Activated T-helper 1 cell treated with anti-CD3 and anti-CD28 coated beads, Interleukin-2, amount 50 U/mL, for 16 hours (primary cell): ENCODE measurements at regions not wholly inside any gene's neighbourhood (a gene's known extent, or its start where the extent isn't known, plus 50 kb on each side); places are given as distances from the start of the nearest gene placed in this dataset.
"Not testable (repeated sequence)": the region's sequence is repeated elsewhere in the genome, so short reads cannot be mapped to it uniquely, and the experiment has no call there.

Experiments
- DNase-seq, 2 donors: peaks; one replicate each; pipeline ENCODE4 v3.0.0-alpha.2; 2020; ENCODE audit warnings: low read depth in 1 of 2, low spot score in 1 of 2

- DNase-seq = no peak
These were observed 1054.0 kb downstream of the TYW1 start for GRCh38 chr7:68050627-68051026.

GRCh38 chr7:68058014-68058413 lies 1061.4 kb downstream of the TYW1 start:
- no peak for DNase-seq

GRCh38 chr7:68063171-68063570 lies 1066.5 kb downstream of the TYW1 start:
- no peak for DNase-seq

GRCh38 chr7:68065581-68065980 lies 1068.9 kb downstream of the TYW1 start:
- no peak for DNase-seq

- no peak for DNase-seq
These were observed 1071.2 kb downstream of the TYW1 start for GRCh38 chr7:68067845-68068244.

GRCh38 chr7:68070992-68071391 lies 1074.4 kb downstream of the TYW1 start:
- DNase-seq = no peak

- no peak for DNase-seq
These were observed 1077.1 kb downstream of the TYW1 start for GRCh38 chr7:68073701-68074100.

- no peak for DNase-seq
These were observed 1077.6 kb downstream of the TYW1 start for GRCh38 chr7:68074242-68074641.

GRCh38 chr7:68078157-68078710 lies 1081.6 kb downstream of the TYW1 start:
- DNase-seq = no peak

GRCh38 chr7:68082066-68082960 lies 1085.7 kb downstream of the TYW1 start:
- DNase-seq = not testable (repeated sequence)

GRCh38 chr7:68082961-68083657 lies 1086.5 kb downstream of the TYW1 start:
- not testable (repeated sequence) for DNase-seq

- DNase-seq = no peak
These were observed 1090.8 kb downstream of the TYW1 start for GRCh38 chr7:68087401-68087800.

GRCh38 chr7:68088879-68089278 lies 1092.2 kb downstream of the TYW1 start:
- DNase-seq = no peak

- DNase-seq = not testable (repeated sequence)
These were observed 1093.6 kb downstream of the TYW1 start for GRCh38 chr7:68090256-68090655.

- DNase-seq = no peak
These were observed 1106.7 kb downstream of the TYW1 start for GRCh38 chr7:68103319-68103718.

GRCh38 chr7:68107261-68107660 lies 1110.6 kb downstream of the TYW1 start:
- DNase-seq = no peak

GRCh38 chr7:68107968-68108367 lies 1111.3 kb downstream of the TYW1 start:
- no peak for DNase-seq

- no peak for DNase-seq
These were observed 1112.7 kb downstream of the TYW1 start for GRCh38 chr7:68109299-68109698.

- no peak for DNase-seq
These were observed 1122.8 kb downstream of the TYW1 start for GRCh38 chr7:68119411-68119810.

- DNase-seq = no peak
These were observed 1124.4 kb downstream of the TYW1 start for GRCh38 chr7:68121056-68121455.

- DNase-seq = no peak
These were observed 1125.0 kb downstream of the TYW1 start for GRCh38 chr7:68121655-68122054.

GRCh38 chr7:68122801-68123200 lies 1126.2 kb downstream of the TYW1 start:
- no peak for DNase-seq
